ENCODE measurements at regions not wholly inside any gene's neighbourhood (a gene's known extent, or its start where the extent isn't known, plus 50 kb on each side); places are given as distances from the start of the nearest gene placed in this dataset.

GRCh38 chr1:234874291-234875288 is 254.0 kb downstream of the TOMM20 start (continued):
- TF ChIP-seq AFF4 (CRISPR knock-in tag; IDR thresholded peaks at IDR 0.05) (peak; percentile 78; the same call in 1 of the 2 replicates), PAWR (CRISPR knock-in tag; IDR thresholded peaks at IDR 0.05; ENCODE audit: borderline replicate concordance) (0 out of 2 replicates have a peak, but pooled peaks have one; percentile 12), ZNF362 (CRISPR knock-in tag; IDR thresholded peaks at IDR 0.05; ENCODE audit: borderline replicate concordance) (peak; percentile 55; the same call in 1 of the 2 replicates), REPIN1 (CRISPR knock-in tag; IDR thresholded peaks at IDR 0.05; ENCODE audit: borderline replicate concordance, low read depth) (peak; percentile 33; the same call in 1 of the 2 replicates), REST (IDR thresholded peaks at IDR 0.05; ENCODE audit: borderline replicate concordance in 1 of 2, low read depth in 1 of 2, low read length in 2 of 2) (0 out of 4 replicates have a peak, but pooled peaks of 1 of the 2 experiments have one; percentile 15), POLR2AphosphoS5 (IDR thresholded peaks at IDR 0.05; ENCODE audit: low read depth, low read length) (peak; percentile 34; the same call in 1 of the 2 replicates), ISL2 (CRISPR knock-in tag; IDR thresholded peaks at IDR 0.05) (no peak), ZNF407 (CRISPR knock-in tag; IDR thresholded peaks at IDR 0.05; ENCODE audit: not compliant biosample characterization) (no peak), POLR2A (IDR thresholded peaks at IDR 0.05; ENCODE audit: insufficient read depth in 1 of 2, low read depth in 2 of 2, low read length in 2 of 2) (peak; percentile 37 to 53)
